Panc1 (cell line): ENCODE measurements at regions not wholly inside any gene's neighbourhood (a gene's known extent, or its start where the extent isn't known, plus 50 kb on each side); places are given as distances from the start of the nearest gene placed in this dataset.

ENCODE experiments used
- CTCF ChIP-seq: fragments of 450-650 bp; IDR thresholded peaks from 2 replicates; pipeline ENCODE4 v1.5.1; 2017; ENCODE audit warnings: mild to moderate bottlenecking
- POLR2AphosphoS5 ChIP-seq: IDR thresholded peaks from 2 replicates; pipeline ENCODE4 v1.6.1; 2012; ENCODE audit warnings: mild to moderate bottlenecking, low read depth, low read length, moderate library complexity
- SIN3A ChIP-seq: IDR thresholded peaks from 2 replicates; pipeline ENCODE4 v1.6.1; 2012; ENCODE audit warnings: low read depth, mild to moderate bottlenecking, low read length, moderate library complexity, borderline replicate concordance; ENCODE audit not compliant: insufficient read depth
- TCF7L2 ChIP-seq: IDR thresholded peaks from 2 replicates; pipeline ENCODE4 v1.6.1; 2011; ENCODE audit warnings: mild to moderate bottlenecking, low read depth, low read length, inconsistent platforms
- TF ChIP-seq, protein P1 (sequence below), 2 experiments: IDR thresholded peaks; 2 replicates each; pipeline ENCODE4 v1.6.1; 2011 to 2012; ENCODE audit warnings: low read depth in 2 of 2, control low read depth in 1 of 2, low read length in 1 of 2, mild to moderate bottlenecking in 1 of 2, moderate library complexity in 1 of 2; ENCODE audit not compliant: insufficient read depth in 1 of 2

DNA sequence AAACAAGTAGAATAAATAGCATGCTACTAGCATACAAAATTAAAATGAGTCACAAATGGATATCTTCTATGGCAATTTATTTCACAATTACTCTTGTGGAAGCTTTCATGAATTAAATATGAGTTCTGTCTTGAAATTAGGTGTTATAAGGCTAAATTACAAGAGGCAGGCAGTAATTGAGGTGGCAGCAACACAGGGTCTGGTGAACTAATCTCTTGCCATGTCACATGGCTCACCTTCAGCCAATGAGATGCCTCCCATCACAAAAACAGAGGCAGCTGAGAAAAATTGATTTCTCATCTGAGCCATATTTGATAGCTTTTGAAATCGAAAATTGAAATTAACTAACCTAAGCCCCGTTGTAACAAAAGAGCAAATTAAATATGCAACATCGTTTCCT, 268.8 kb downstream of the NR2F2 start:
- TF ChIP-seq CTCF (no peak), TCF7L2 (no peak), SIN3A (no peak), POLR2AphosphoS5 (no peak)
- TF ChIP-seq, protein P1, sequence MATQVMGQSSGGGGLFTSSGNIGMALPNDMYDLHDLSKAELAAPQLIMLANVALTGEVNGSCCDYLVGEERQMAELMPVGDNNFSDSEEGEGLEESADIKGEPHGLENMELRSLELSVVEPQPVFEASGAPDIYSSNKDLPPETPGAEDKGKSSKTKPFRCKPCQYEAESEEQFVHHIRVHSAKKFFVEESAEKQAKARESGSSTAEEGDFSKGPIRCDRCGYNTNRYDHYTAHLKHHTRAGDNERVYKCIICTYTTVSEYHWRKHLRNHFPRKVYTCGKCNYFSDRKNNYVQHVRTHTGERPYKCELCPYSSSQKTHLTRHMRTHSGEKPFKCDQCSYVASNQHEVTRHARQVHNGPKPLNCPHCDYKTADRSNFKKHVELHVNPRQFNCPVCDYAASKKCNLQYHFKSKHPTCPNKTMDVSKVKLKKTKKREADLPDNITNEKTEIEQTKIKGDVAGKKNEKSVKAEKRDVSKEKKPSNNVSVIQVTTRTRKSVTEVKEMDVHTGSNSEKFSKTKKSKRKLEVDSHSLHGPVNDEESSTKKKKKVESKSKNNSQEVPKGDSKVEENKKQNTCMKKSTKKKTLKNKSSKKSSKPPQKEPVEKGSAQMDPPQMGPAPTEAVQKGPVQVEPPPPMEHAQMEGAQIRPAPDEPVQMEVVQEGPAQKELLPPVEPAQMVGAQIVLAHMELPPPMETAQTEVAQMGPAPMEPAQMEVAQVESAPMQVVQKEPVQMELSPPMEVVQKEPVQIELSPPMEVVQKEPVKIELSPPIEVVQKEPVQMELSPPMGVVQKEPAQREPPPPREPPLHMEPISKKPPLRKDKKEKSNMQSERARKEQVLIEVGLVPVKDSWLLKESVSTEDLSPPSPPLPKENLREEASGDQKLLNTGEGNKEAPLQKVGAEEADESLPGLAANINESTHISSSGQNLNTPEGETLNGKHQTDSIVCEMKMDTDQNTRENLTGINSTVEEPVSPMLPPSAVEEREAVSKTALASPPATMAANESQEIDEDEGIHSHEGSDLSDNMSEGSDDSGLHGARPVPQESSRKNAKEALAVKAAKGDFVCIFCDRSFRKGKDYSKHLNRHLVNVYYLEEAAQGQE (IDR thresholded peaks at IDR 0.05; ENCODE audit: insufficient read depth in 1 of 2, low read depth in 2 of 2, low read length in 1 of 2), result no peak
